ENCODE measurements at regions not wholly inside any gene's neighbourhood (a gene's known extent, or its start where the extent isn't known, plus 50 kb on each side); places are given as distances from the start of the nearest gene placed in this dataset.

DNA sequence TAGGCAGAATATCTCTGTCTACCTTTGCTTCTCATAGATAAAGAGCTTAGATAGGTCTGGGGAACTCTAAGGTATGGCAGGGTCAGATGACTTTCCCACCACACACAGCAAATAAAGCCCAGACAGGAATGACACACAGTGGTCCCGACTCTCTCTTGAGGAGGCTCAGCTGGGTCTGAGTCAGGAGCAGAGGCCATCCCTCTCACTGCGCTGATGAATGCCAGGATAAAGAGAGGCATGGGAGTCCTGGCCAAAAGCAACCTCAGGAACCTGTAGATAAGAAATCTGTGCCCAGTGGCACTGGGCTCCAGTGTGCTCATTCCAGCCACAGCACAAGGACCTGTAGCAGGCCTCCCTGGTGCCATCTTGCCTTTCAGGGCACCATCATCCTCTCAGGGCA, 129.4 kb upstream of the PARP11 start:
- Histone ChIP-seq H3K4me2 (ENCODE audit: low read length) (no peak overlapping the region), H3K27ac (no peak overlapping the region)

DNA sequence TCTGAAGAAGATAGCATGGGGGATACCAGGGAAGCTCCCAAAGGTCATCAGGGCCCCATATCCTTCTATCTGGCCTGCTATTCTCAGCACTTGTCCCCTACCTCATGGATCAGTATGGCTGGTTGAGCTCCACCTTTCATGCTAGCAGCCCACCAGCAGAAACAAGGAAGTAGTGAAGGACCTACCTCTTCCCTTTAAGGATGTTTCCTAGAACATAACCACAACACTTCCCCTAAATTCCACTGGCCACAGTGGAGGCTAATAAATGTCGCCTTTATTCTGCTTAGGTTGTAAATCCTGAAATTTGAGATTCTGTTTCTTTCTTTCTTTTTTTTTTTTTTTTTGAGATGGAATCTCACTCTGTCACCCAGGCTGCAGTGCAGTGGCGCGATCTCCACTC, 128.6 kb upstream of the PARP11 start:
- H3K9ac ChIP-seq = no peak overlapping the region
- peak overlapping the region; percentile 48 for H3K4me2 ChIP-seq (ENCODE audit: low read length)
- peak overlapping the region; percentile 34 for H2AFZ ChIP-seq
- peak overlapping the region; percentile 43 for H3K27ac ChIP-seq
- no peaks in the 10 kb centered on the region for H3K27me3 ChIP-seq (ENCODE audit: control insufficient read depth, insufficient read depth, low read length)
- TF ChIP-seq, protein P1, sequence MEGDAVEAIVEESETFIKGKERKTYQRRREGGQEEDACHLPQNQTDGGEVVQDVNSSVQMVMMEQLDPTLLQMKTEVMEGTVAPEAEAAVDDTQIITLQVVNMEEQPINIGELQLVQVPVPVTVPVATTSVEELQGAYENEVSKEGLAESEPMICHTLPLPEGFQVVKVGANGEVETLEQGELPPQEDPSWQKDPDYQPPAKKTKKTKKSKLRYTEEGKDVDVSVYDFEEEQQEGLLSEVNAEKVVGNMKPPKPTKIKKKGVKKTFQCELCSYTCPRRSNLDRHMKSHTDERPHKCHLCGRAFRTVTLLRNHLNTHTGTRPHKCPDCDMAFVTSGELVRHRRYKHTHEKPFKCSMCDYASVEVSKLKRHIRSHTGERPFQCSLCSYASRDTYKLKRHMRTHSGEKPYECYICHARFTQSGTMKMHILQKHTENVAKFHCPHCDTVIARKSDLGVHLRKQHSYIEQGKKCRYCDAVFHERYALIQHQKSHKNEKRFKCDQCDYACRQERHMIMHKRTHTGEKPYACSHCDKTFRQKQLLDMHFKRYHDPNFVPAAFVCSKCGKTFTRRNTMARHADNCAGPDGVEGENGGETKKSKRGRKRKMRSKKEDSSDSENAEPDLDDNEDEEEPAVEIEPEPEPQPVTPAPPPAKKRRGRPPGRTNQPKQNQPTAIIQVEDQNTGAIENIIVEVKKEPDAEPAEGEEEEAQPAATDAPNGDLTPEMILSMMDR (IDR thresholded peaks at IDR 0.05) = no peak
- H3K79me2 ChIP-seq = no peaks in the 10 kb centered on the region
- peaks cover 36% of the 10 kb centered on the region for H3K4me1 ChIP-seq
- no peaks in the 10 kb centered on the region for H3K9me3 ChIP-seq (ENCODE audit: control insufficient read depth, low read length)
- H3K36me3 ChIP-seq (ENCODE audit: control insufficient read depth, insufficient read depth, low read length) = no peaks in the 10 kb centered on the region
- H3K4me3 ChIP-seq (ENCODE audit: low read depth, low read length) = no peak overlapping the region

More for the DNA sequence above, 129.4 kb upstream of the PARP11 start:
- Histone ChIP-seq H3K9ac (no peak overlapping the region), H3K27me3 (ENCODE audit: control insufficient read depth, insufficient read depth, low read length) (no peaks in the 10 kb centered on the region), H3K9me3 (ENCODE audit: control insufficient read depth, low read length) (no peaks in the 10 kb centered on the region), H3K36me3 (ENCODE audit: control insufficient read depth, insufficient read depth, low read length) (no peaks in the 10 kb centered on the region), H3K4me3 (ENCODE audit: low read depth, low read length) (no peak overlapping the region), H3K4me1 (peaks cover 42% of the 10 kb centered on the region), H3K79me2 (no peaks in the 10 kb centered on the region), H2AFZ (peak overlapping the region; percentile 64)
- TF ChIP-seq, protein P1 (IDR thresholded peaks at IDR 0.05) = no peak

DNA sequence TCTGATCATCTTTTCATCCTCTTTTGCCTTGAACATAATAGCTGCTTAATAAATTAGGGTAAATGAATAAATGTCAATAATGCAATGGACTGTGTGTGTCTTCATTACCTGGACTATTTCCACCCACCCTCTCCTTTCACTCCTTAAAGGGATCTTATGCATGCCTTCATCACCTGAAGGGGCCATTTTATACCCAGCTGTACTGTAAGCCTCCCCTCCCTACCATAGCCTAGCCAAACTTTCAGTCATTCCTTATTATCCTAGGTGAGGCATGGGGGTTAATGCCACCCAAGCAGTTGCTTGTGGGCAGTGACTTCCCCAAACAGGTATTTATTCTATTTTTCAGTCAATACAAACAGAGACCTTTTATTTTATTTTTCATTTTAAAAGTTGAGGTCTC, 127.8 kb upstream of the PARP11 start:
- Histone ChIP-seq H2AFZ (no peak overlapping the region), H3K36me3 (ENCODE audit: control insufficient read depth, insufficient read depth, low read length) (no peaks in the 10 kb centered on the region)

DNA sequence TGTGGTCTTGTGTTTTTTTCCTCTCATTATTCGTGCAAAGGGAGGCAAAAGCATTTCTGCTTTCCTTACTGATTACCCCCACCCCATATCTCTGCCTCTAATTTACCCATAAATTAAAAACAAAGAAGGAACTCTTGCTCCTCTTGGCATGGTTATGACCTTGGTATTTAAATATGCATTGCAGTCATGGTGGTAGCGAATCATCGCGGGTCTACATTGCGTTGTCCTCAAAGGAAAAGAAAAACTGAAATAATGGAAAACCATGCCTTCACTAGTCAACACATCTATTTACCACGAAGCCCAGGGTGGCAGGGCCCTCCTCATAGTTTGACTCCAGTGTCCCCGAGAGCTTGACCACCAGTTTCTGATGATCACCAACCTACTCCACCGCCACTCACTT, 126.7 kb upstream of the PARP11 start:
- H2AFZ ChIP-seq = peak overlapping the region; percentile 61
- peak overlapping the region; percentile 85 for H3K27ac ChIP-seq
- TF ChIP-seq, protein P1 (IDR thresholded peaks at IDR 0.05) = no peak
- no peaks in the 10 kb centered on the region for H3K27me3 ChIP-seq (ENCODE audit: control insufficient read depth, insufficient read depth, low read length)
- no peaks in the 10 kb centered on the region for H3K9me3 ChIP-seq (ENCODE audit: control insufficient read depth, low read length)
- no peak overlapping the region for H3K9ac ChIP-seq
- peaks cover 47% of the 10 kb centered on the region for H3K4me1 ChIP-seq
- H3K36me3 ChIP-seq (ENCODE audit: control insufficient read depth, insufficient read depth, low read length) = no peaks in the 10 kb centered on the region
- peak overlapping the region; percentile 32 for H3K4me2 ChIP-seq (ENCODE audit: low read length)
- no peak overlapping the region for H3K4me3 ChIP-seq (ENCODE audit: low read depth, low read length)
- H3K79me2 ChIP-seq = no peaks in the 10 kb centered on the region

More for the DNA sequence above, 127.8 kb upstream of the PARP11 start:
- Histone ChIP-seq H3K4me1 (peaks cover 44% of the 10 kb centered on the region), H3K4me2 (ENCODE audit: low read length) (no peak overlapping the region), H3K9me3 (ENCODE audit: control insufficient read depth, low read length) (no peaks in the 10 kb centered on the region), H3K79me2 (no peaks in the 10 kb centered on the region), H3K9ac (no peak overlapping the region), H3K27ac (no peak overlapping the region), H3K4me3 (ENCODE audit: low read depth, low read length) (no peak overlapping the region), H3K27me3 (ENCODE audit: control insufficient read depth, insufficient read depth, low read length) (no peaks in the 10 kb centered on the region)
- TF ChIP-seq, protein P1 (IDR thresholded peaks at IDR 0.05) = no peak

Data from parathyroid adenoma (tissue), 2 donors.